Kidney (tissue), 13 donors: ENCODE measurements at regions not wholly inside any gene's neighbourhood (a gene's known extent, or its start where the extent isn't known, plus 50 kb on each side); places are given as distances from the start of the nearest gene placed in this dataset.
"Not testable (repeated sequence)": the region's sequence is repeated elsewhere in the genome, so short reads cannot be mapped to it uniquely, and the experiment has no call there.

Experiments
- DNase-seq, 5 donors: peaks; one replicate each; pipeline ENCODE4 v3.0.0-alpha.2; 2013 to 2020
- FAIRE-seq: peaks from 2 replicates; lab custom pipeline; 2012; peaks lifted over from hg19 to GRCh38; lab: Jason Lieb, UNC
- H3K27ac ChIP-seq, 2 donors: one replicate each; pipeline ENCODE4 v1.7.0; 2013; ENCODE audit warnings: low read depth in 2 of 2, low read length in 2 of 2, inconsistent platforms in 1 of 2
- H3K27me3 ChIP-seq: one replicate; pipeline ENCODE4 v1.7.1; 2013; ENCODE audit warnings: low read length, inconsistent platforms; ENCODE audit not compliant: control insufficient read depth, insufficient read depth
- H3K36me3 ChIP-seq, 3 donors: one replicate each; pipeline versions ENCODE4 v1.7.0 to v1.7.1; 2013; ENCODE audit warnings: low read length in 3 of 3, control low read depth in 1 of 3, inconsistent platforms in 1 of 3; ENCODE audit not compliant: insufficient read depth in 3 of 3, control insufficient read depth in 2 of 3
- H3K4me1 ChIP-seq, 3 donors: one replicate each; pipeline versions ENCODE4 v1.7.0 to v1.7.1; 2013; ENCODE audit warnings: low read length in 3 of 3, inconsistent platforms in 1 of 3, low read depth in 1 of 3; ENCODE audit not compliant: control insufficient read depth in 2 of 3, insufficient read depth in 2 of 3
- H3K4me3 ChIP-seq, 3 donors: one replicate each; pipeline versions ENCODE4 v1.7.0 to v1.8.1; 2013; ENCODE audit warnings: low read length in 3 of 3, control low read depth in 1 of 3, inconsistent platforms in 1 of 3
- H3K9ac ChIP-seq, 3 donors: one replicate each; pipeline versions ENCODE4 v1.7.0 to v1.7.1; 2013; ENCODE audit warnings: low read length in 3 of 3, control low read depth in 1 of 3, inconsistent platforms in 1 of 3
- H3K9me3 ChIP-seq, 3 donors: one replicate each; pipeline versions ENCODE4 v1.7.0 to v1.7.1; 2013; ENCODE audit warnings: low read length in 3 of 3, control low read depth in 1 of 3, inconsistent platforms in 1 of 3; ENCODE audit not compliant: control insufficient read depth in 2 of 3, insufficient read depth in 1 of 3
- CTCF ChIP-seq: IDR thresholded peaks from 3 replicates; pipeline ENCODE4 v1.5.1; 2012; ENCODE audit warnings: mild to moderate bottlenecking, moderate library complexity, borderline replicate concordance; ENCODE audit not compliant: insufficient read depth; ENCODE audit errors: extremely low read depth
- intact Hi-C: fragments of 100-400 bp; cut with DNase I; formaldehyde crosslinking; loops from one replicate; pipeline ENCODE4 v1.11.1; 2022
- donor health status: control.
- donor health status: control.
- donor health status: control.
- donor health status: control.
- donor health status: control.
- donor health status: DM: yes; HTN: yes; CAD: no.
- donor health status: Normal renal cell carcinoma (clear cell type).

- intact Hi-C loops, result no loop called here
- Histone ChIP-seq H3K9me3 (no peaks in the 10 kb centered on the region), H3K4me1 (no peaks in the 10 kb centered on the region), H3K27me3 (no peaks in the 10 kb centered on the region), H3K36me3 (no peaks in the 10 kb centered on the region), H3K27ac (no peak overlapping the region), H3K4me3 (no peak overlapping the region), H3K9ac (no peak overlapping the region)
- FAIRE-seq (no peak), DNase-seq (no peak)
- TF ChIP-seq CTCF, result no peak
Observed at GRCh38 chr3:187491371-187491770, 123.2 kb downstream of the RTP4 start.

GRCh38 chr3:187490366-187490765 lies 122.2 kb downstream of the RTP4 start:
- H3K9me3 ChIP-seq, result no peaks in the 10 kb centered on the region
- no peak for DNase-seq
- FAIRE-seq, result no peak
- intact Hi-C loops, result no loop called here
- no peak overlapping the region for H3K9ac ChIP-seq
- H3K4me3 ChIP-seq, result no peak overlapping the region
- H3K4me1 ChIP-seq, result no peaks in the 10 kb centered on the region
- no peak overlapping the region for H3K27ac ChIP-seq
- no peaks in the 10 kb centered on the region for H3K27me3 ChIP-seq
- no peaks in the 10 kb centered on the region for H3K36me3 ChIP-seq
- TF ChIP-seq CTCF, result no peak

- intact Hi-C loops, result no loop called here
- H3K27me3 ChIP-seq, result no peaks in the 10 kb centered on the region
- no peak for TF ChIP-seq CTCF
- no peak overlapping the region for H3K9ac ChIP-seq
- no peaks in the 10 kb centered on the region for H3K9me3 ChIP-seq
- DNase-seq, result no peak
- no peak for FAIRE-seq
- no peaks in the 10 kb centered on the region for H3K36me3 ChIP-seq
- H3K4me1 ChIP-seq, result no peaks in the 10 kb centered on the region
- H3K27ac ChIP-seq, result no peak overlapping the region
- no peak overlapping the region for H3K4me3 ChIP-seq
Observed at GRCh38 chr3:187484547-187485295, 116.5 kb downstream of the RTP4 start.

GRCh38 chr3:187481426-187481825 lies 113.2 kb downstream of the RTP4 start:
- intact Hi-C loops, result no loop called here
- Histone ChIP-seq H3K36me3 (no peaks in the 10 kb centered on the region), H3K27me3 (no peaks in the 10 kb centered on the region), H3K9ac (no peak overlapping the region), H3K9me3 (no peaks in the 10 kb centered on the region), H3K4me1 (no peaks in the 10 kb centered on the region), H3K4me3 (no peak overlapping the region), H3K27ac (no peak overlapping the region)
- no peak for TF ChIP-seq CTCF
- FAIRE-seq (no peak), DNase-seq (no peak)

- H3K9me3 ChIP-seq, H3K4me3 ChIP-seq, H3K9ac ChIP-seq, H3K27ac ChIP-seq, H3K36me3 ChIP-seq, FAIRE-seq, H3K27me3 ChIP-seq, H3K4me1 ChIP-seq, DNase-seq, intact Hi-C loops: not testable (repeated sequence)
Observed at GRCh38 chr3:187475613-187476012, 107.4 kb downstream of the RTP4 start.
